NCI-H2227 treated with DMSO at 0.1 percent for 48 hours (cell line): ENCODE measurements at regions not wholly inside any gene's neighbourhood (a gene's known extent, or its start where the extent isn't known, plus 50 kb on each side); places are given as distances from the start of the nearest gene placed in this dataset.
"Not testable (repeated sequence)": the region's sequence is repeated elsewhere in the genome, so short reads cannot be mapped to it uniquely, and the experiment has no call there.

Source experiments
- DNase-seq: peaks from one replicate; lab custom pipeline; 2025; lab: John Stamatoyannopoulos, UW

DNA sequence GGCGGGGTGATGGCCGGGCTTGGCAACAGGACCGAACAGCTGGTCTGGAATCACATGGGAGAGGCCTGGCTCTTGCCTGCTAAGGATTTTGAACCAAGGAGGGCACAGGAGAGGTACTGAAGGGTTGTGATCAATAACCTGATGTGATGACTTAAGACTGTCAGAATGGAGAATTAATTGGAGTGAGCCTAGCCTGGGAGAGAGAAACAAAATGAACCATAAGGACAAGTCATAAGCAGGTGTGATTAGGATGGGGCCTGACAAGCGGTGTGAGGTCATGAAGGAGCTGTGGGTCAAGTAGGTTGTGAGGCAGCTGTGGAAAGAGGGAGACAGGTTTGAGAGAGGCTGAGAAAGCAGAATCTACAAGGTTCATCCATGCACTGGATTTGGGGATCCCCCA is 104.6 kb downstream of the MED10 start:
- DNase-seq = no peak

DNA sequence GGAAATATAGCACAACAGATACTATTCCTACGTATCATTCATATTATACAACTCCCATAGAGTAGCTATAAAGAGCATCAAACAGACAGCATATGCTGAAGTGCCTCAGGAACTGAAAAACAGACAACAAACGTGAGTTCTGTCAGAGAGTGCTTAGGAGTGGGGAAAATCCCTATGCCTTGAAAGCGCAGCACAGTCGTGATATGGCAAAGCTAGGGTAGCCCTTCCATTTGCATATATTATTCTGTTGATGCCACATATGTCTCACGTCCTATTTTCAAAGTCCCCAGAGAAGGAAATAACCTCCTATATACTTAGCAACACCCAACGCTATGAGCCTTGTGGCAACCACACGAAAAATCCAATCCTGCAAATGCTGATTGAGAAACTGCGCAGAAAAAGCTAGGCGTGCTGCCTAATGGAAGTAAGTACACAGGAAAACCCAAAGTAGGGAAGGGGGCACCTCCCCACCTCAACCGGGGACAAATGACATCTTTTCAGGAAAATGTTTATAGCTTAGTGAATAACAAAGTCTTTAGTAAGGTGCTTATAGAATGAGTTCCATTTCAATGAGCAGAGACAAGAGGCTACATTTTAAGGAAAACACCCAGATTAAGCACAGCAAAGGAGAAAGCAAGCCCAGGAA is 105.1 kb downstream of the MED10 start:
- DNase-seq = no peak

DNA sequence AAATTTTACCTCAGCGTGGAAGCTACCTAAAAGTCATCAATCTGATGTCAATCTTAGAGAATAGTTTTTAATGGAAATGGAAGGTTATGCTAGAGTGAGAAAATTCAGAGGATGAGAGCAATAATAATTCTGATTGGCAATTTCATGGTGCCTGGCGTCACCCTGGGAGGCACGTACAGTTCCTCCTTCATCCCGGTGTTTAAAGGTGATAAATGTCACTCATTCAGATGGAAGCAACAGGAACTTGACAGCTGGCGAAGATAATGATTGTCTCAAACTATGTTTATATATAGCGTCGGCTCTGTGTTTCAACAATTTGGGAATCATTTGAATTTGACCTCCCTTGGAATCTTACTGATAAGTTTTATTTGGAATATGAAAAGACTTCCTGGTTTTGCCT is 108.4 kb downstream of the MED10 start:
- peak; percentile 11 for DNase-seq

DNA sequence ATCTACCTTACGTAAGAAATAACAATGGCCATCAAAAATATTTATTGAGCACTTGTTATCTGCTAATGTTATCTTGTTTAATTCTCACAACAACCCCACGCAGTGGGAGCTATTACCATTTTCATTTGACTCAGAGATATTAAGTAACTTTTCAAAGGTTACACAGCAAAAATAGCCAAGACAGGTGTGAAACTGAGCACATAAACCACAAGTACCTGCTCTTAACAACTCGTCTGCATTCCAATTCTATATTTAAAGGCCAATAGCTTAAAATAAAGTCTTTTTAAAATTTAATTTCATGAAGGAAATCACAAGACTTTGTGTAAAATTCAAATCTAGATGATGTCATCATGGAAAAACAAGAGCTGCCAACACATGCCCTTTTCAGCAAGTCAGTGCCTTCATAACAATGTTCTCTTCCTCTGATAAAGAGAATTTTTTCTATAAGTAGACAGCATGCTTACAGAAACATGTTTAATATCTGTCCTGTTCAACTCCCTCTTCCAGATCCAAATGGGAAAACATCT is 111.6 kb downstream of the MED10 start:
- no peak for DNase-seq

DNA sequence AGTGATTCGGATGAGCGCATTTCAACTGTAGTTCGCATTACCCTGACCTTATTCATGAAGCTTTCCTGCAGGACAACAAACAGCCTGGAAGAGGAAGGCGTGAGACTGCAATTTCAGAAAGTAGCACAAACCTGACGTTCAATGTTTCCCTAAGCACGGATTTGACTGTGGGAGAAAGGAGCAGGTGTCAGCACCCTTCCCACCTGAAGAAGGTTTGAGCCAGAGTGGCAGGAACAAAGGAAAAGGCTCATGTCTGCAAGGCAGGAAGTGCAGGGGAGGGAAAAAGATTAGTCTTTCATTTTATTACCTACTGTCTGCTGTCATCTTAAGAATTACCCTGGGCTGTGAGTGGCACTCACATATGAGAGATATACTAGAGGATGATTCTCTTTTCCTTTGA is 114.0 kb downstream of the MED10 start:
- DNase-seq = no peak

DNA sequence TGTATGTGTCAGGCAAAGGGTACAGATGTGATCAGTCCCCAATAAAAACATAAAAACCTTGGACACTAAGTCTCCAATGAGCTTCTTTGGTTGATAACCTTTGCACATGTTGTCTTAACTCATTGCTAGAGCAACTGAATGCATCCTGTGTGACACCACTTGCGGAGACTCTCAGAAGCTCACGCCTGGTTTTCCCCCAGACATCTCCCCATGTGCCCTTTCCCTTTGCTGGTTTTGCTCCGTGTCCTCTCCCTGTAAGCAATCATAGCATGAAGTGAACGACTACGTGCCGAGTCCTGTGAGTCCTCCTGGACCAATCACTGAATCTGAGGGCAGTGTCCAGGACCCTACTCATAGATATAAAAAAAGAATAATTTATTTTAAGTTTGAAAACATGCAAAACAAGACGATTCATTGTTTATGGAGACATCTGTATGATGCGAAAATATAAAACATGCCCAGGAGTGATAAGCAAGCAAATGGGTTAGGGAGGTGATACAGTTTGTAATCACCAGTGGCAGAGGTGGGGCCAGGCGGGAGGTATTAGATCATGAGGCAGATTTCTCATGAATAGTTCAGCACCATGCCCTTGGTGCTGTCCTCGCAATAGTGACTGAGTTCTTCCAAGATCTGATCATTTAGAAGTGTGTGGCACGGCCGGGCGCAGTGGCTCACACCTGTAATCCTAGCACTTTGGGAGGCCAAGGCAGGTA is 115.5 kb downstream of the MED10 start:
- DNase-seq = no peak

DNA sequence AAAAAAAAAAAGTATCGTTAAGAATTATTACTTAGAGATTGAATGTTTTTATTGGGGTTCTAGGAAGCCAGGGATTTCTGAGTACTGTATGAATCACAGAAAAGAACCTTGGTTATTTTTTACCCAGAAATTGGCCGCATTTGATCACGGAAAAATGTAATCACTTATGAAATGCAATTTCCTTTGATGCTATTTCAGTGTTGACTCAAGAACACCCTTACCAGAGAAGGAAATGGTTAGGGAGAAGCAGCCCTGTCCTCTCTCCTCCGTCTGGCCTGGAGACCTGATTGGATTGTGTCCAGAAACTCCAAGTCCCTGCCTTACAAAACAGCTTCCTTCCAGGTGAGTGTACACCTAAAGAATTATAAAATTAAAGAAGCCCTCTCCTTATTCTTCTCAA is 116.7 kb downstream of the MED10 start:
- DNase-seq = no peak

DNA sequence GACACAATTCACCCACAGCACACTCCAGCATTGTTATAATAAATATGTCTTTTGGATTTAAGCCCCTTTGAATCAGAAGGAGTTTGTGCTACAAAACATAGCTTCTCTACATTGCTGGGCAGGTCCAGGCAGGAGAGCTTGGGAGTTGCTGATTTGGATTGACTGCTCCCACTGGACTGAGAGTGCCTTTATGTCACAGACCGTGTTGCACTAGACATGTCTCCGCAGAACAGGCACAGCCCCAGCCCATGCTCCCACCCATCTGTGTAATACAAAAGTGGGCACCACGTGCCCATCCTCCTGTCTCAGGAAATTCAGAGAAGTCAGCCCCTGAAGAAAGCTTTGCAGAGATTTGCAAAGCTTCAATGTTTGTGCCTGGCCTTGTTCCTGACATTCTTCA is 117.1 kb downstream of the MED10 start:
- DNase-seq = no peak

DNA sequence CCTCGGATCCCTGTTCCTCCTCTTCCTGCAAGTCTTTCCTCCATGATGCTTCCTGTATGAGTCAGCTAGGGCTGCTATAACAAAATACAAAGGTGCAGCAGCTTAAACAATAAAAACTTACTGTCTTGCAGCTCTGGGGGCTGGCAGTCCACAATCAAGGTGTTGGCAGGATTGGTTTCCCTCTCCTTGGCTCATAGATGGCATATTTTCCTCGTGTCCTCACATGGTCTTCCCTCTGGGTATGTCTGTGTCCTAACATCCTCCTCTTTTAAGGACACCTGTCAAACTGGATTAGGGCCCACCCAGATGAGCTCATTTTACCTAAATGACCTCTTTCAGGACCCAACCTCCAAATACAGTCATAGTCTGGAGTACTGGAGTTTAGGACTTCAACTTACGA is 117.5 kb downstream of the MED10 start:
- no peak for DNase-seq

DNA sequence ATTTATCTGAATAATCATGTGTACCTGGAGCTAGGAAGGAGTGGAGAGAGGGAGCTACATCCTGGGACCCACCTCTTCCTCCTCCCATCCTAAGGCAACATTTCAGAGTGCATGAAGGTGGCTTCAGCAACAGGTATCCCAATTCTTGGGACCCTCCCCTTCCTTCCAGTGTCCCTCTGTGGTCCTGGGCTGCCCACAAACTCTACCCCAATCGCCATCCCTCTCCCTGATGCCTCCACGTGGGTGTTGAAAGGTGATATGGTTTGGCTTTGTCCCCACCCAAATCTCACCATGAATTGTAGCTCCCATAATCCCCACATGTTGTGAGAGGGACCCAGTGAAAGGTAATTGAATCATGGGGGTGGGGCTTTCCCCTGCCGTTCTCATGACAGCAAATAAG is 121.4 kb downstream of the MED10 start:
- no peak for DNase-seq

DNA sequence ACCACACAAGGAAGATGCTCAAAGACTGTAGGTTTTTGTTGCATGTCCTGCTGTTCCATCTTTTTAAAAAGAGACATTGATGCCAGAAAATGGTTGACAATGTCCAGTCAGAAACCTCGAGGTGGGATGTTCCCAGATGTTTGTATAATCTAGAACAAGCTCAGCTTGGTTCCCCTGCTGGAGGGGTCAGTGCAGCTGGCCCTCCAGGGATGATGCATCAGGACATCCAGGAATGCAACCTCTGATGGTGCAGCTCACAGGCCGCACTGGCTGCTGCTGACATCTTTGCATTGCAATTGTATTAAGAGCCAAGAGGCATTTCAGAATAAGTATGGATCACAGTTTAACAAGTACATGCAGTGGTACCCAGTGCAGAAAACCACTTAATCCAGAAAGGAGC is 122.4 kb downstream of the MED10 start:
- no peak for DNase-seq

DNA sequence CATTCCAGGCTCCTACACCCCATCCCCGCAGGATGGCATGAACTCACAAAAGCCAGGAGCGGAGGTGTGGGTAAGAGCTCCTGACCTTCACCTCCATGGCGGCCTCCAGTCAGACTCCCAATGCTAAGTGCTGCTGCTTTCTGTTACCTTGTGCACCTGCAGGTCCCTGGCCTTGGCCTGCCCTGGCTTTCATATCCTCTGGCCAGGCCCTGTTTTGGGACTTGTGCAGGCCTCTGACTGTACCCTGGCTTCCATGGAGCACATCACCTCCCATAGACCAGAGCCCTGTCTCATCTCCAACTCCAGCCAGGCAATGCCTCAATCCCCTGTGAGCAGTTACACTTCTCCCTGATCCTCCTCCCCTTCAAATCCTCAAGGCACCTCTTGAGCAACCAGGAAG is 124.5 kb downstream of the MED10 start:
- no peak for DNase-seq

DNA sequence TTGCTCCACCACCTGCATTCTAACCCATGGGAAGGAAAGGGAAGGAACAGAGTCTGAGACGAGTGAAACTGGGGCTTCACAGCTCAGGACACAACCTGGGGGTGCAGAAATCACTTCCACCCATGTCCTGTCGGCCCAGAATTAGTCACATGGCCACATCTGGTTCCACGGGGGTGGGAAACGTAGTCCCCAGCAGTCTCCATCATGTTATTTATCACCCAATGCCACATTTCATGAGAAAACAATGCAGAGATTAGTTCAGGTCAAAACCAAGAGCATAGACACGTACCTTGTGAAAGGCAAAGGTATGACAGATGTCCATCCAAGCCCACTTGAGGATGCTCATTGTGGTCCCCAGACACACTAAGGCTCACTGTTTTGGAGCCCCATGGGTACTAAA is 125.1 kb downstream of the MED10 start:
- DNase-seq = no peak

DNA sequence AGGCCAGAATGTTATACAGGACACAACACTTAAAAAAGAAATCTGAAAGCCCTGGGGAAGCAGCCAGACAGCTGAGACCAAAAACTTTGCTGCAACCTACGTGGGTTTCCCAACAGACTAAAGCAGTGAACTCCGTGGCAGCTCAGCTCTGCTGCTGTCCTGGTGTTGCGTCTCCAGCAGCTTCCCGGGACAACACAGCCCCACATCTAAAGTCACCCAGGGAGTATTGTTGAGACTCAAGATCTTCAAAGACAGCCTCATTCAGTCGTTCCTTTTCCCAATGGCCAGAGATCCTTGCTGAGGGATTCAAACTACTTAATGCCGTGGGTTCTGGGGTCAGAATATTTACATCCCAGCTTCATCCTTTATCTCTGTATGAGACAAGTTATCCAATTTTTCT is 125.8 kb downstream of the MED10 start:
- no peak for DNase-seq

DNA sequence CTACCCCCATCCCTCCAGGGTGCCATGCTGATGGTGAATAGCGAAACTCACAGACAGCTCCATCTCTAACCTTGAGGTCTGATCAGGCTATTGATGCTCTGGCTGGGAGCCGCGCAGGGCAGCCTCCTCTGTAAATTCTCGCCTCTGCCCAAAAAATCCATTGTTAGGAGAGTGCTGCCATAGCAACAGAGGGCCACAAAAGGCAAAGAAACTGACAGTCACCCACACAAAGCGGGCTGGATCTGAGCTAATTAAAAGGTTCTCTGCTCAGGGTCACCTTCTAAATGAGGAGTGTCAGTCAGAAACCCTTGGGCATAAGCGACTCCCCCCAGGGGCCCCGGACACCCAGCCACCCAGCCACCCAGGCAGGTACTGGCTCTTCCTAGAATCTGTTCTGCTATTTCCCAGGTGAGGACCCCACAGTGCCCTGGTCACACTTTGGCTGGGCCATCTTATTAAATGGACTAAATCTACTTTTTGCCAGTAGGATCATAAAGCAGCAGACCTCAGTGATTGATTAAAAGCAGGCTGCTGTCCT is 126.7 kb downstream of the MED10 start:
- no peak for DNase-seq

DNA sequence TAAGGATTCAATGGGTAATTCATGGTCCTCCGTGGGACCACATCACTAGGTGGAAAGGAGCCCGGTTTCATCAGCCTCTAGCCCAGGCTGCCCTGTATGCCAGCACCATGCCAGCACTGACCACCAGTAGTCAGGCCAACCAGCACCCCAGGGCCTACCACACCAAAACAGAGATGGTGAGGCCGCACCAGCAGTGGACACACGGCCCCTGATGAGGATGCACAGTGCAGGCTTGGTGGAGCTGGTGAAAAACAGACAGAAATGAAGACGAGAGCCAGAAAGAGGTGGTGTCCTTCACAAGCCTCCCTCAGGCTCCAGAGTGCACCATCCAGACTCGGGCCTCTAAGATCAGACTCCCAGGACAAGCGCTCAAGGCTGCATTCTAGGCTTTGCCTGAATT is 128.2 kb downstream of the MED10 start:
- DNase-seq = no peak

DNA sequence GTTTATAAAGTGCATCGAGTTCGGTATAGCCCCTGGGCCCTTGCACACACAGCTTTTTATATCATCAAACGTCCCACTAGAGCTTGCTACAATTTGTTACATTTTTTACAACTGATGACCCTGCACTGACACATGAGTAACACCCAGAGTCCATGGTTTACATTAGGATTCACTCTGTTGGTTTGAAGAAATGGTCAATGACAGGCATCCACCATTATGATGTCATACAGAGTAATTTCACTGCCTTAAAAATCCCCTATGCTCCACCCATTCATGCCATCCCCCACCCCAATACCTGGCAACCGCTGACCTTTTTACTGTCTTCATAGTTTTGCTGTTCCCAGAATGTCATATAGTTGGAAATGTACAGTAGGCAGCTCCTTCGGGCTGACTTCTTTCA is 130.2 kb downstream of the MED10 start:
- DNase-seq = no peak

DNA sequence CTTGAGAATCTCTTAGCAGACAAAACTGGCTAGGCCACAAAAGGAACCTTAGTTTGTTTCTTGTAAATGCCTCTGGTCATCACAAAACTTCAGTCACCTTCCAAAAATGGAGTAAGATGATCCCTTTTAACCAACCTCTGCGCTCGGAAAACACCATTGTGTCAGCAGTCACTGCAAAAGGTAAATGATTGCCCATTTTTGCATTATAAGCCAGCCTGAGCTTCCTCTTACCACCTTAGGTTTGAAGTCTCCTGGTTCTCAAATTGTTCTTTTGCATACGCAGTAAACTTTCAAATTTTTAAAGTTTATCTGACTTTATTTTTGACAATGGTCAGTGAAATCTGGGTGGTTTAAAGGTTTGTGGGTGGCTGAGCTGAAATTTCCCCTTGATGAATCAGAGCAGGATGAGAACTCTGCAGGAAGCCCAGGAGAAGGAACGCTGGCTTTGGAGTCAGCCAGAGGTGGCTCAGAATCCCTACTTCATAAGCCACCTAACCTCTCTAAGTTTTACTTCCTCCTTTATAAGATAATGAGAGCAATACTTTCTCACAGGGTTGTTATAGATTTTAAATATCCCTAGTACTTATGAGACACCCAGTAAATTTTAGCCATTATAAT is 131.4 kb downstream of the MED10 start:
- DNase-seq = no peak

DNA sequence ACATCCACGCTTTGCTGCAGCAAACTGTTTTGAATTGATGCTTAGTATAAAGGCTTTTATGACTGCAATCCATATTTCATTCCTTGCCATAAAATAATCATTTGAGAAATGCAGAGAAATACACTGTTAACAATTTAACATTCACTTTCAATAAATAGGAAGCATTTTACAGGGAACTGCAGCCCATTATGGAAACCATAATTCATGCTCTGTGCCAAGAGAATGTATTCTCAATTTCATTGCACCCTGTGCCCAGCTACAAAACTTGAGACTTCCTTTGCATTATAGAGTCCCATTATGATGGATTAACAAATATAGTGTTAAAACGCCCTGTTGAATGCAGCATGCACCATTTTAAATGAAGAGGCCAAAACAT is 134.0 kb downstream of the MED10 start:
- no peak for DNase-seq

DNA sequence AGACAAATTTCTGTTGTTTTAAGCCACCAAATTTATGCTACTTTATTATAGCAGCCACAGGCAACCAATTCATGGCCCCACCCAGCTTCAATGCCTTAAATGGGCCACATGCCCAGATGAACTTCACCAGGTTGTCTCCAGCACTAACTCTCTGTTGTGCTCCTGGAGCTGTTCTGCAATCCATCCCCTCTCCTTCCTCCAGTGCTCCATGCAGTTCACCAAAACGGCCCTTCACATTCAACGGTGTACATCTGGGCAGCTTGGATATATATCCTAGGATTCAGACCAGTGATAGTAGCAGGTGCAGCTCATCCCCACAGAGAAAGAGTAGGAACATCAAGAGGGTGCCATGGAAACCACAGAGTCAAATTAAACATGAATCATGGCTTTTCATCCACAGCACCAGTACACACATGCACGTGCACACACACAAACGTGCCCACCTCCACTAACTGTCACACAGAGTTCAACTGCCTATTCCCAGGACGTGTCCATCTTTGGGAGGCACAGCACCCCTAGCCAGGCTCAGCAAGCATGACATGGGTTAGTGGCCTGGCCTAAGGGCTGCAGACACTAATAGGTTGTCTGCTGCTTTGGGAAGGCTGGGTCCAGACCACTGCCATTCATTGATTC is 134.5 kb downstream of the MED10 start:
- no peak for DNase-seq

DNA sequence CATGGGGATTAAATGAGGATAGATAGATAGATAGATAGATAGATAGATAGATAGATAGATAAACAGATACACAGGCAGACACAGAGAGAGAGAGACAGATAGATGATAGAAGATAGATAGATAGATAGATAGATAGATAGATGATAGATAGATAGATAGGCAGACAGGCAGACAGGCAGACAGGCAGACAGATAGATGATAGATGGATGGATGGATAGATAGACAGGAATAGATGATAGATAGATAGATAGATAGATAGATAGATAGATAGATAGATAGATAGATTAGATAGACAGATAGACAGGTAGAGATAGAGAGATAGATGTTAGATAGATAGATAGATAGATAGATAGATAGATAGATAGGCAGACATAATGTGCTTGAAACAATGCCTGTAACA is 137.3 kb downstream of the MED10 start:
- DNase-seq = not testable (repeated sequence)

DNA sequence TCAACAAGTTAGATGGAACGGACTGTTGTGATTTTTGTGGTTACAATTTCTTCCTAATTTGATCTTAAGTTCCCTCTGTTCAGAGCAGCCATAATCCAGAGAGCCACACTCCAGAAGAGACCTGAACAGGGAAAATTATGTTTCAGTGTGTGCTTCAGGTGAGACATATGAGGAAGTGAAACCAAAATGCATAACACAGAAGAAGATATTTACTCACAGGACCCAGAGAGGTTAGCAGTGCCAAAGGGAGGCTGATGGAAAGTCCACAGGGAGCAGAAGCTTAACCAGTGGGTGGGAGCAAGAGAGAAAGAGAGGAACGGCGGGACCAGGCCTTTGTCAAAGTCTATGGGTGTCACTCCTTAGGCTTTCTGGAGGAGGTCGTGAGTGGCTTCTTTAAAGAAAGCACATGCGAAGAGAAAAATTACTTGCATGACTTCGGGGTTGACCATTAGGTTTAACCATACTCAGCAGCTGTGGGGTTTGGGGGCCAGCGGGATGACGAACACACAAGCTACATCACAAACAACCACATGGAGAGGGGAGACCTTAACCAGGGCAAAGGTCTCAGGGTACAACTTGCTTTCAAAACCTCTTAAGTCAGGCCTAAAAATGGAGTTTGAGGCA is 141.4 kb downstream of the MED10 start:
- no peak for DNase-seq
